IMR-90 (cell line): ENCODE measurements at regions not wholly inside any gene's neighbourhood (a gene's known extent, or its start where the extent isn't known, plus 50 kb on each side); places are given as distances from the start of the nearest gene placed in this dataset.
"Not testable (repeated sequence)": the region's sequence is repeated elsewhere in the genome, so short reads cannot be mapped to it uniquely, and the experiment has no call there.

Experiments used
- MAFK ChIP-seq: IDR thresholded peaks from 2 replicates; pipeline ENCODE4 v1.6.1; 2012; ENCODE audit warnings: low read depth, low read length, improper control_type of control experiment
- MAZ ChIP-seq: IDR thresholded peaks from 2 replicates; pipeline ENCODE4 v1.6.1; 2012; ENCODE audit warnings: low read depth, mild to moderate bottlenecking, low read length, improper control_type of control experiment, moderate library complexity, borderline replicate concordance
- POLR2A ChIP-seq: IDR thresholded peaks from 2 replicates; pipeline ENCODE4 v1.6.1; 2012; ENCODE audit warnings: mild to moderate bottlenecking, low read depth, low read length
- RCOR1 ChIP-seq: IDR thresholded peaks from 2 replicates; pipeline ENCODE4 v1.6.1; 2012; ENCODE audit warnings: mild to moderate bottlenecking, low read length, improper control_type of control experiment; ENCODE audit not compliant: insufficient replicate concordance
- RFX5 ChIP-seq: IDR thresholded peaks from 2 replicates; pipeline ENCODE4 v1.8.0; 2012; ENCODE audit warnings: low read depth, mild to moderate bottlenecking, low read length, moderate library complexity
- TF ChIP-seq, protein P1 (sequence below): conservative IDR thresholded peaks from 2 replicates; pipeline ENCODE4 v1.5.1; 2012; ENCODE audit warnings: mild to moderate bottlenecking, low read depth, low read length, improper control_type of control experiment
- TF ChIP-seq, protein P2 (sequence below): fragments of 150-350 bp; IDR thresholded peaks from 2 replicates; pipeline ENCODE4 v1.6.1; 2017; ENCODE audit warnings: mild to moderate bottlenecking, antibody characterized with exemption, low read length, low read depth

DNA sequence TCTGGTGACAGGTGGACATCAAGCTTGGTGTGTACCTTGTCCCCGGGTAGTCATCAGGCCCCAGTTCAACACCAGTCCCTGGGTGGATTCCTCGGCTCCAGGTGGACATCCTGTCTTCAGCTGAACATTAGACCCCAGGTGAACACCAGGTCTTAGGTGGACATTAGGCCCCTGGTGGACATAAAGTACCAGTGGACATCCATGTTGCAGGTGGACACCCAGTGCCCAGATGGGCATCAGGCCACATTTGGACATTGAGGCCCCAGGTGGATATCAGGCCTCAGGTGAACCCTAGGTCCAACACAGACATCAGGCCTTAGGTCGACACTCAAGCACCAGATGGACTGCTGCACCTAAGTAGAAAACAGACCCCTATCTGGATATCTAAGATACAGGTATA, 195.6 kb downstream of the POTEG start:
- TF ChIP-seq, protein P1, sequence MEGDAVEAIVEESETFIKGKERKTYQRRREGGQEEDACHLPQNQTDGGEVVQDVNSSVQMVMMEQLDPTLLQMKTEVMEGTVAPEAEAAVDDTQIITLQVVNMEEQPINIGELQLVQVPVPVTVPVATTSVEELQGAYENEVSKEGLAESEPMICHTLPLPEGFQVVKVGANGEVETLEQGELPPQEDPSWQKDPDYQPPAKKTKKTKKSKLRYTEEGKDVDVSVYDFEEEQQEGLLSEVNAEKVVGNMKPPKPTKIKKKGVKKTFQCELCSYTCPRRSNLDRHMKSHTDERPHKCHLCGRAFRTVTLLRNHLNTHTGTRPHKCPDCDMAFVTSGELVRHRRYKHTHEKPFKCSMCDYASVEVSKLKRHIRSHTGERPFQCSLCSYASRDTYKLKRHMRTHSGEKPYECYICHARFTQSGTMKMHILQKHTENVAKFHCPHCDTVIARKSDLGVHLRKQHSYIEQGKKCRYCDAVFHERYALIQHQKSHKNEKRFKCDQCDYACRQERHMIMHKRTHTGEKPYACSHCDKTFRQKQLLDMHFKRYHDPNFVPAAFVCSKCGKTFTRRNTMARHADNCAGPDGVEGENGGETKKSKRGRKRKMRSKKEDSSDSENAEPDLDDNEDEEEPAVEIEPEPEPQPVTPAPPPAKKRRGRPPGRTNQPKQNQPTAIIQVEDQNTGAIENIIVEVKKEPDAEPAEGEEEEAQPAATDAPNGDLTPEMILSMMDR = not testable (repeated sequence)
- TF ChIP-seq RFX5, POLR2A, MAZ, RCOR1, MAFK: not testable (repeated sequence)
- TF ChIP-seq, protein P2, sequence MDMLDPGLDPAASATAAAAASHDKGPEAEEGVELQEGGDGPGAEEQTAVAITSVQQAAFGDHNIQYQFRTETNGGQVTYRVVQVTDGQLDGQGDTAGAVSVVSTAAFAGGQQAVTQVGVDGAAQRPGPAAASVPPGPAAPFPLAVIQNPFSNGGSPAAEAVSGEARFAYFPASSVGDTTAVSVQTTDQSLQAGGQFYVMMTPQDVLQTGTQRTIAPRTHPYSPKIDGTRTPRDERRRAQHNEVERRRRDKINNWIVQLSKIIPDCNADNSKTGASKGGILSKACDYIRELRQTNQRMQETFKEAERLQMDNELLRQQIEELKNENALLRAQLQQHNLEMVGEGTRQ = not testable (repeated sequence)
